ENCODE measurements at regions not wholly inside any gene's neighbourhood (a gene's known extent, or its start where the extent isn't known, plus 50 kb on each side); places are given as distances from the start of the nearest gene placed in this dataset.
"Not testable (repeated sequence)": the region's sequence is repeated elsewhere in the genome, so short reads cannot be mapped to it uniquely, and the experiment has no call there.

GRCh38 chr9:81103597-81104471 lies 585.5 kb downstream of the TLE1 start:
- no peak for DNase-seq

- DNase-seq = no peak
Measured at GRCh38 chr9:81097131-81097847, 592.1 kb downstream of the TLE1 start.

GRCh38 chr9:81096625-81097024 lies 592.7 kb downstream of the TLE1 start:
- DNase-seq = no peak

GRCh38 chr9:81092057-81092456 lies 597.3 kb downstream of the TLE1 start:
- DNase-seq = no peak

- no peak for DNase-seq
Measured at GRCh38 chr9:81088341-81088740, 601.0 kb downstream of the TLE1 start.

- no peak for DNase-seq
Measured at GRCh38 chr9:81086416-81086815, 602.9 kb downstream of the TLE1 start.

- no peak for DNase-seq
Measured at GRCh38 chr9:81083854-81084512, 605.4 kb downstream of the TLE1 start.

- no peak for DNase-seq
Measured at GRCh38 chr9:81083067-81083466, 606.3 kb downstream of the TLE1 start.

- DNase-seq = no peak
Measured at GRCh38 chr9:81082221-81082620, 607.1 kb downstream of the TLE1 start.

- DNase-seq = no peak
Measured at GRCh38 chr9:81080900-81081299, 608.4 kb downstream of the TLE1 start.

- DNase-seq = no peak
Measured at GRCh38 chr9:81080185-81080584, 609.2 kb downstream of the TLE1 start.

- no peak for DNase-seq
Measured at GRCh38 chr9:81079055-81079454, 610.3 kb downstream of the TLE1 start.

- DNase-seq = no peak
Measured at GRCh38 chr9:81078555-81078954, 610.8 kb downstream of the TLE1 start.

- no peak for DNase-seq
Measured at GRCh38 chr9:81077572-81077971, 611.8 kb downstream of the TLE1 start.

- DNase-seq = no peak
Measured at GRCh38 chr9:81076131-81076530, 613.2 kb downstream of the TLE1 start.

GRCh38 chr9:81074221-81074620 lies 615.1 kb downstream of the TLE1 start:
- DNase-seq = no peak

GRCh38 chr9:81073821-81074220 lies 615.5 kb downstream of the TLE1 start:
- DNase-seq = no peak

GRCh38 chr9:81072758-81073157 lies 616.6 kb downstream of the TLE1 start:
- no peak for DNase-seq

- DNase-seq = no peak
Measured at GRCh38 chr9:81071108-81071507, 618.2 kb downstream of the TLE1 start.

- no peak for DNase-seq
Measured at GRCh38 chr9:81070689-81071088, 618.7 kb downstream of the TLE1 start.

GRCh38 chr9:81069923-81070322 lies 619.4 kb downstream of the TLE1 start:
- DNase-seq = no peak

- no peak for DNase-seq
Measured at GRCh38 chr9:81069038-81069795, 620.1 kb downstream of the TLE1 start.

- DNase-seq = not testable (repeated sequence)
Measured at GRCh38 chr9:81062995-81063394, 626.4 kb downstream of the TLE1 start.

Data from activated CD4-positive, alpha-beta T cell treated with anti-CD3 and anti-CD28 coated beads, Interleukin-2, Interleukin-6, amounts not matched to agents 100 ng/mL and 50 ng/mL, durations not matched to agents 16 hours and 8 hours (primary cell).